ENCODE measurements at regions not wholly inside any gene's neighbourhood (a gene's known extent, or its start where the extent isn't known, plus 50 kb on each side); places are given as distances from the start of the nearest gene placed in this dataset.

DNA sequence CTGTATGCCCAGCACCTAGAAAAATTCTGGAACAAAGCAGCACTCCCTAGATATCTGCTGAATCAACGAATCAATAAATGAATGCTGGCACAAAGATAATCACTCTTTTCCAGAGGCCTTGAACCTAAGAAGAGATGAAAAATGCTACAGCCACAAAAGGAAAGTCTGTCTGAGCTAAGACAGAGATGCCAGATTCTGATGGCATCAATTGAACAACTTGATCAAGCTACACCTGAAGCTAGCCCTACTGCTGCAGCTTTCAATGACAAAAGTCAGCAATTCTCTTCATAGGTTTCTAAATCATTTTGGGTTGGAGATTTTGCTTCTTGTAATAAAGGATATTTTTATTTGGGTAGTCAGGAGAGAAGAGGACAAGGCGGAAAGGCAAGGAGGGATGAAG lies 305.0 kb upstream of the SULF2 start:
- Histone ChIP-seq H4K20me1 (ENCODE audit: low read depth) (no peaks in the 10 kb centered on the region), H3F3A (ENCODE audit: low read depth) (no peaks in the 10 kb centered on the region), H3K4me1 (peaks cover 4% of the 10 kb centered on the region), H3K27me3 (no peaks in the 10 kb centered on the region), H3K36me3 (no peaks in the 10 kb centered on the region), H3K79me2 (ENCODE audit: low read depth) (no peaks in the 10 kb centered on the region), H3K4me3 (no peak overlapping the region), H3K9ac (no peak overlapping the region), H2AFZ (replicated peaks) (no peak overlapping the region), H3K4me2 (no peak overlapping the region), H3K27ac (no peak overlapping the region), H3K9me3 (ENCODE audit: low read depth) (no peaks in the 10 kb centered on the region)
- H3K4me1 Mint-ChIP-seq, result peaks cover 6% of the 10 kb centered on the region
- TF ChIP-seq, protein P1, sequence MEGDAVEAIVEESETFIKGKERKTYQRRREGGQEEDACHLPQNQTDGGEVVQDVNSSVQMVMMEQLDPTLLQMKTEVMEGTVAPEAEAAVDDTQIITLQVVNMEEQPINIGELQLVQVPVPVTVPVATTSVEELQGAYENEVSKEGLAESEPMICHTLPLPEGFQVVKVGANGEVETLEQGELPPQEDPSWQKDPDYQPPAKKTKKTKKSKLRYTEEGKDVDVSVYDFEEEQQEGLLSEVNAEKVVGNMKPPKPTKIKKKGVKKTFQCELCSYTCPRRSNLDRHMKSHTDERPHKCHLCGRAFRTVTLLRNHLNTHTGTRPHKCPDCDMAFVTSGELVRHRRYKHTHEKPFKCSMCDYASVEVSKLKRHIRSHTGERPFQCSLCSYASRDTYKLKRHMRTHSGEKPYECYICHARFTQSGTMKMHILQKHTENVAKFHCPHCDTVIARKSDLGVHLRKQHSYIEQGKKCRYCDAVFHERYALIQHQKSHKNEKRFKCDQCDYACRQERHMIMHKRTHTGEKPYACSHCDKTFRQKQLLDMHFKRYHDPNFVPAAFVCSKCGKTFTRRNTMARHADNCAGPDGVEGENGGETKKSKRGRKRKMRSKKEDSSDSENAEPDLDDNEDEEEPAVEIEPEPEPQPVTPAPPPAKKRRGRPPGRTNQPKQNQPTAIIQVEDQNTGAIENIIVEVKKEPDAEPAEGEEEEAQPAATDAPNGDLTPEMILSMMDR (IDR thresholded peaks at IDR 0.05), result no peak
- TF ChIP-seq EZH2phosphoT487 (IDR thresholded peaks at IDR 0.05), result no peak
- TF ChIP-seq EZH2 (IDR thresholded peaks at IDR 0.05), result no peak
- peaks cover 8% of the 10 kb centered on the region for H3K9me3 Mint-ChIP-seq
- H3K36me3 Mint-ChIP-seq, result no peaks in the 10 kb centered on the region
- H3K27ac Mint-ChIP-seq, result peak overlapping the region; percentile 6
- DNase-seq (ENCODE audit: low spot score), result no peak
- peaks cover 13% of the 10 kb centered on the region for H3K27me3 Mint-ChIP-seq (ENCODE audit: insufficient read depth, low read depth)
- H3K4me3 Mint-ChIP-seq, result no peak overlapping the region

DNA sequence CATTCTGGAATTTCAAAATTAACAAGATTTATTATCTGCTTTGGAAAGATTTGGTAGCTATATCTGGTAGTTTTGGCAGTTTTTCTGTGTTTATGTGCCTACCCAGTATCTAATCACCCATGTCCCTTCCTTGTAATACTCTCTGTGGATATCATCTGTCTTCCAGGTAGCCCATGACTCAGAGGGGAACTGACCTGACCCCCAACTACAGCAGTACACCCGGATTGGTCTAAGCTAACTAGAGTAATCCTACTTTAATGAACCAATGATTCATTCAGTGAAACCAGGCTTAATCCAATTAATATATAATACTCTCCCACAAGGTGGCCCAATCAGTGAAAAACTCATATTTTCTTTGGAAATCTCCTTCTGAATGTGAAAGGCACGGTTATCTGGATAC lies 295.3 kb upstream of the SULF2 start:
- no peak overlapping the region for H3K9ac ChIP-seq
- peaks cover 14% of the 10 kb centered on the region for H3K27me3 Mint-ChIP-seq (ENCODE audit: insufficient read depth, low read depth)
- peaks cover 20% of the 10 kb centered on the region for H3K9me3 Mint-ChIP-seq
- H3K4me2 ChIP-seq, result no peak overlapping the region
- no peak for DNase-seq (ENCODE audit: low spot score)
- TF ChIP-seq EZH2 (IDR thresholded peaks at IDR 0.05) (no peak), EZH2phosphoT487 (IDR thresholded peaks at IDR 0.05) (no peak)
- TF ChIP-seq, protein P1 (IDR thresholded peaks at IDR 0.05), result no peak
- H3K4me1 Mint-ChIP-seq, result peaks cover 21% of the 10 kb centered on the region
- H4K20me1 ChIP-seq (ENCODE audit: low read depth), result no peaks in the 10 kb centered on the region
- no peaks in the 10 kb centered on the region for H3F3A ChIP-seq (ENCODE audit: low read depth)
- H3K27me3 ChIP-seq, result no peaks in the 10 kb centered on the region
- no peak overlapping the region for H3K4me3 ChIP-seq
- no peaks in the 10 kb centered on the region for H3K36me3 ChIP-seq
- peaks cover 2% of the 10 kb centered on the region for H3K36me3 Mint-ChIP-seq
- no peaks in the 10 kb centered on the region for H3K79me2 ChIP-seq (ENCODE audit: low read depth)
- H3K27ac ChIP-seq, result no peak overlapping the region
- no peaks in the 10 kb centered on the region for H3K9me3 ChIP-seq (ENCODE audit: low read depth)
- no peak overlapping the region for H3K27ac Mint-ChIP-seq
- no peaks in the 10 kb centered on the region for H3K4me1 ChIP-seq
- no peak overlapping the region for H2AFZ ChIP-seq (replicated peaks)
- H3K4me3 Mint-ChIP-seq, result no peak overlapping the region

DNA sequence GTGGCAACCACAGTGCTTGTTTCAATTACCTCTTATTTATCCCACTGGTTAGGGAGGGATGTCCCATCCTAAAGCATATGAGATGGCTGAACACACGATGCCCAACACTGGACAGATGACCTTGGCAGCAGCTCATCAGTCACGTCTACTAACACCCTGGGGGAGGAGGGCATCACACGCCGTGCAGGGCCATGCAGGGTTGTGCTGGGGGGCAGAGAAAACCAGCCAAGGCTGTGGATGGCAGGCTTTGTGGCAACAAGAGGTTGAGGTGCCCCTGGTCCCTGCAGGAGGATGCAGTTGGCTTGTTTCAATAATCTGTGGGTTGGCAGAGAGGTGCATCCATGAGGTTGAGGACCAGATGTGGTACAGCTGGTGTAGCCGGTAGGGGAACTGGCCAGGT lies 293.7 kb upstream of the SULF2 start:
- no peaks in the 10 kb centered on the region for H3K27me3 ChIP-seq
- H4K20me1 ChIP-seq (ENCODE audit: low read depth), result no peaks in the 10 kb centered on the region
- H3K4me1 ChIP-seq, result no peaks in the 10 kb centered on the region
- Mint-ChIP-seq H3K36me3 (peaks cover 2% of the 10 kb centered on the region), H3K27me3 (ENCODE audit: insufficient read depth, low read depth) (peaks cover 9% of the 10 kb centered on the region), H3K4me3 (no peak overlapping the region), H3K9me3 (peaks cover 8% of the 10 kb centered on the region), H3K4me1 (peaks cover 24% of the 10 kb centered on the region), H3K27ac (no peak overlapping the region)
- H3K36me3 ChIP-seq, result no peaks in the 10 kb centered on the region
- no peak overlapping the region for H3K4me2 ChIP-seq
- no peaks in the 10 kb centered on the region for H3F3A ChIP-seq (ENCODE audit: low read depth)
- H3K4me3 ChIP-seq, result no peak overlapping the region
- TF ChIP-seq EZH2phosphoT487 (IDR thresholded peaks at IDR 0.05), result no peak
- TF ChIP-seq EZH2 (IDR thresholded peaks at IDR 0.05), result no peak
- TF ChIP-seq, protein P1 (IDR thresholded peaks at IDR 0.05), result no peak
- H3K79me2 ChIP-seq (ENCODE audit: low read depth), result no peaks in the 10 kb centered on the region
- no peak overlapping the region for H3K9ac ChIP-seq
- no peak overlapping the region for H2AFZ ChIP-seq (replicated peaks)
- no peak for DNase-seq (ENCODE audit: low spot score)
- no peaks in the 10 kb centered on the region for H3K9me3 ChIP-seq (ENCODE audit: low read depth)
- H3K27ac ChIP-seq, result no peak overlapping the region
